Caco-2 (cell line): ENCODE measurements at regions not wholly inside any gene's neighbourhood (a gene's known extent, or its start where the extent isn't known, plus 50 kb on each side); places are given as distances from the start of the nearest gene placed in this dataset.
A peak's percentile ranks its signal among the peaks of the same experiment; 100 is the strongest.

Source experiments
- BruUV-seq: library from RNA; stranded (reverse); fragments of 400-500 nt; replicated peaks from 2 replicates; lab custom pipeline; 2021; lab: Mats Ljungman, UMichigan
- CTCF ChIA-PET: fragments of 300-600 bp; sonication (Branson Sonifier 250); formaldehyde crosslinking; loops from one replicate; lab custom pipeline; 2022; ENCODE audit warnings: antibody characterized with exemption; lab: Charles Lee
- POLR2A ChIA-PET: fragments of 300-600 bp; sonication (Branson Sonifier 250); formaldehyde crosslinking; loops from one replicate; lab custom pipeline; 2022; ENCODE audit warnings: antibody characterized with exemption; lab: Charles Lee
- DNase-seq, 2 experiments: peaks; one replicate each; pipeline versions ENCODE4 v3.0.0 to v3.0.0-alpha.2; 2020 to 2022
- H3K27me3 ChIP-seq: replicated peaks from 2 replicates; pipeline ENCODE4 v1.6.0; 2011; ENCODE audit warnings: low read length; ENCODE audit not compliant: control insufficient read depth, insufficient read depth
- H3K36me3 ChIP-seq: 2 replicates; pipeline ENCODE4 v1.5.1; 2011; ENCODE audit warnings: low read length; ENCODE audit not compliant: control insufficient read depth, insufficient read depth
- H3K4me1 ChIP-seq: fragments of 250-450 bp; sonication (Bioruptor Pico); 2 replicates; pipeline ENCODE4 v1.5.1; 2020; ENCODE audit warnings: mild to moderate bottlenecking
- H3K4me3 ChIP-seq: 2 replicates; pipeline ENCODE4 v1.5.1; 2011; ENCODE audit warnings: low read depth, mild to moderate bottlenecking, control low read depth, low read length
- H3K9me3 ChIP-seq: fragments of 250-450 bp; sonication (Bioruptor Pico); 2 replicates; pipeline ENCODE4 v1.5.1; 2020; ENCODE audit warnings: mild to moderate bottlenecking, moderate library complexity
- H3K27ac Mint-ChIP-seq: one replicate; pipeline ENCODE4 v1.8.0; 2022; ENCODE audit warnings: mixed read lengths; ENCODE audit not compliant: unreplicated experiment
- H3K27me3 Mint-ChIP-seq: one replicate; pipeline ENCODE4 v1.8.0; 2022; ENCODE audit warnings: mixed read lengths; ENCODE audit not compliant: insufficient read depth, unreplicated experiment
- H3K36me3 Mint-ChIP-seq: one replicate; pipeline ENCODE4 v1.8.0; 2022; ENCODE audit warnings: mild to moderate bottlenecking, mixed read lengths; ENCODE audit not compliant: insufficient read depth, unreplicated experiment
- H3K4me1 Mint-ChIP-seq: one replicate; pipeline ENCODE4 v1.8.0; 2022; ENCODE audit warnings: low read depth, mixed read lengths; ENCODE audit not compliant: unreplicated experiment
- H3K4me3 Mint-ChIP-seq: one replicate; pipeline ENCODE4 v1.8.0; 2022; ENCODE audit warnings: mild to moderate bottlenecking, moderate library complexity, mixed read lengths; ENCODE audit not compliant: unreplicated experiment
- H3K9me3 Mint-ChIP-seq: one replicate; pipeline ENCODE4 v1.8.0; 2022; ENCODE audit warnings: mixed read lengths; ENCODE audit not compliant: unreplicated experiment
- intact Hi-C: fragments of 100-400 bp; cut with micrococcal nuclease; formaldehyde crosslinking; loops from one replicate; pipeline ENCODE4 v1.10.0; 2022; ENCODE audit not compliant: unreplicated experiment
- TF ChIP-seq, protein P1 (sequence below), 2 experiments: fragments of 200-600 bp in 1 of 2; IDR thresholded peaks; 1 replicate in 1 of 2; 2 replicates in 1 of 2; pipeline versions ENCODE4 v1.5.1 to v1.8.0; 2011 to 2022; ENCODE audit warnings: antibody characterized with exemption in 1 of 2, control low read depth in 1 of 2, inconsistent platforms in 1 of 2, low read depth in 1 of 2, low read length in 1 of 2, mild to moderate bottlenecking in 1 of 2, moderate library complexity in 1 of 2; ENCODE audit not compliant: insufficient read depth in 1 of 2, severe bottlenecking in 1 of 2, unreplicated experiment in 1 of 2

DNA sequence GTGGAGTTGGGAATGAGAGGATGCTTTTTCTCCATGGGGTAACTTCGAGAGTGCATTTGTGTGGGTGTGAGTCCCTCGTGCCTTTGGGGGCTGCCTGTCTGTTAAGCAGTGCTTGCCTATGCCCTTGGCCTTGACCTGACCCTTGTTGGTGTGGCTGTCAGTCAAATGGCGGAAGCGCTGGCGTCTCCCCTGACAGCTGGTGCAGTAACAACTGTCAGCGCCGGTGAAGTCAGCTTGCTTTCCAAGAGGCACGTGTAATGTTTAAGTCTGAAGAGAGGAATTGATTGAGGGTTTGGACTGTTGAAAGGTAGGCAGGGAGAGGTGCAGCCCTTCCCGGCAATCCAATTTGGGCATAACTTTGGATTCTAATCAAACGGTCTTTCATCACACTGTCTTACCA lies 211.3 kb downstream of the AACS start:
- H3K27me3 ChIP-seq: no peaks in the 10 kb centered on the region
- Mint-ChIP-seq H3K27ac (no peak overlapping the region), H3K4me1 (no peaks in the 10 kb centered on the region), H3K27me3 (peaks cover 28% of the 10 kb centered on the region), H3K36me3 (no peaks in the 10 kb centered on the region), H3K4me3 (no peak overlapping the region), H3K9me3 (no peaks in the 10 kb centered on the region)
- ChIA-PET POLR2A (no interaction called here), CTCF (no interaction called here)
- H3K36me3 ChIP-seq: no peaks in the 10 kb centered on the region
- no peak overlapping the region for H3K4me3 ChIP-seq
- H3K4me1 ChIP-seq: no peaks in the 10 kb centered on the region
- intact Hi-C loops: no loop called here
- BruUV-seq: no TSS peak
- no peak for DNase-seq
- no peaks in the 10 kb centered on the region for H3K9me3 ChIP-seq
- TF ChIP-seq, protein P1, sequence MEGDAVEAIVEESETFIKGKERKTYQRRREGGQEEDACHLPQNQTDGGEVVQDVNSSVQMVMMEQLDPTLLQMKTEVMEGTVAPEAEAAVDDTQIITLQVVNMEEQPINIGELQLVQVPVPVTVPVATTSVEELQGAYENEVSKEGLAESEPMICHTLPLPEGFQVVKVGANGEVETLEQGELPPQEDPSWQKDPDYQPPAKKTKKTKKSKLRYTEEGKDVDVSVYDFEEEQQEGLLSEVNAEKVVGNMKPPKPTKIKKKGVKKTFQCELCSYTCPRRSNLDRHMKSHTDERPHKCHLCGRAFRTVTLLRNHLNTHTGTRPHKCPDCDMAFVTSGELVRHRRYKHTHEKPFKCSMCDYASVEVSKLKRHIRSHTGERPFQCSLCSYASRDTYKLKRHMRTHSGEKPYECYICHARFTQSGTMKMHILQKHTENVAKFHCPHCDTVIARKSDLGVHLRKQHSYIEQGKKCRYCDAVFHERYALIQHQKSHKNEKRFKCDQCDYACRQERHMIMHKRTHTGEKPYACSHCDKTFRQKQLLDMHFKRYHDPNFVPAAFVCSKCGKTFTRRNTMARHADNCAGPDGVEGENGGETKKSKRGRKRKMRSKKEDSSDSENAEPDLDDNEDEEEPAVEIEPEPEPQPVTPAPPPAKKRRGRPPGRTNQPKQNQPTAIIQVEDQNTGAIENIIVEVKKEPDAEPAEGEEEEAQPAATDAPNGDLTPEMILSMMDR (IDR thresholded peaks at IDR 0.05; ENCODE audit: insufficient read depth in 1 of 2, low read depth in 1 of 2, low read length in 1 of 2, severe bottlenecking in 1 of 2, unreplicated experiment in 1 of 2): no peak

DNA sequence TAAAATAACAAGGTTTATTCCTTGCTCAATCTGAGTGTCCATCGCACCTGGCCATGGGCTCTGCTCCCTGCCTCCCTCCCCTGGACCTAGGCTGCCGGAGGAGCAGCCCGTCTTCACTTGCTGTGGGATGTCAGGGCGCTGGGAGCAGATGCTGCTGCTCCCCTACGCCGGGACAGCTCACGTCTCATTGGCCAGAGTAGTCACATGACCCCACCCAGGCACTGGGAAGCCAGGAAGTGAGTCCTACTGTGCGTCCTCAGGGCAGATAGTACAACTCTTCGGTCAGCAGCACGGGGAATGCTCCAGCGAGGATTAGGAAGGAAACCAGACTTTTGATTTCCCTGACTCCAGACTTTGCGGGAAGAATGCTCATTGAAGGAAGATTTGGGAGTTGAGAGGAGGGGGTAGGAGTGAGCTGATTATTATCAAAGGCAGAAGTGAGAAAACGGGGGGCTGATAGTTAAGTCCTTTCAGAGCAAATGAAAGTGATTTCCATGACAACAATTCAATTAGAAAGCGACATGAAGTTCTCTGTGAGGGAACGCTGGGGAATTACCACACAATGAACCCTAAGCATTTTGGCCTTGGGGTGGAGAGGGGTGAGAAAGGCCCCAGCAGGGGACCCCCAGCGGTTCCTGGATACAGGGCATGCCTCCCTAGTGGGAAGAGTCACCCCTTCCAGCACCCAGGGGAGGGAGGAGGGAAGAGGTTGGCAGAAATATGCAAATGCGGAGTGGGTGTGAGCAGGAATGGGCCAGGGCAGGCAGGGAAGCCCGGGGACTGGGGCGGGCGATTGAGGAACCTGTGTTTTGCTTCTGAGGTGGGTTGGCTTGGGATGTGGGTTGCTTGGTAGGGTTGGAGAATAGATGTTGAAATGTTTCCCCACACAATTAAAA lies 215.5 kb downstream of the AACS start:
- Histone ChIP-seq H3K9me3 (no peaks in the 10 kb centered on the region), H3K36me3 (no peaks in the 10 kb centered on the region), H3K27me3 (no peaks in the 10 kb centered on the region), H3K4me3 (no peak overlapping the region), H3K4me1 (no peaks in the 10 kb centered on the region)
- peaks cover 18% of the 10 kb centered on the region for H3K27me3 Mint-ChIP-seq
- TF ChIP-seq, protein P1 (IDR thresholded peaks at IDR 0.05; ENCODE audit: insufficient read depth in 1 of 2, low read depth in 1 of 2, low read length in 1 of 2, severe bottlenecking in 1 of 2, unreplicated experiment in 1 of 2): no peak
- POLR2A ChIA-PET: no interaction called here
- no peak overlapping the region for H3K4me3 Mint-ChIP-seq
- peak in 1 of 2 experiments; percentile 5 for DNase-seq
- H3K9me3 Mint-ChIP-seq: peaks cover 10% of the 10 kb centered on the region
- intact Hi-C loops: no loop called here
- no peak overlapping the region for H3K27ac Mint-ChIP-seq
- CTCF ChIA-PET: no interaction called here
- no peaks in the 10 kb centered on the region for H3K36me3 Mint-ChIP-seq
- no TSS peak for BruUV-seq
- H3K4me1 Mint-ChIP-seq: no peaks in the 10 kb centered on the region

DNA sequence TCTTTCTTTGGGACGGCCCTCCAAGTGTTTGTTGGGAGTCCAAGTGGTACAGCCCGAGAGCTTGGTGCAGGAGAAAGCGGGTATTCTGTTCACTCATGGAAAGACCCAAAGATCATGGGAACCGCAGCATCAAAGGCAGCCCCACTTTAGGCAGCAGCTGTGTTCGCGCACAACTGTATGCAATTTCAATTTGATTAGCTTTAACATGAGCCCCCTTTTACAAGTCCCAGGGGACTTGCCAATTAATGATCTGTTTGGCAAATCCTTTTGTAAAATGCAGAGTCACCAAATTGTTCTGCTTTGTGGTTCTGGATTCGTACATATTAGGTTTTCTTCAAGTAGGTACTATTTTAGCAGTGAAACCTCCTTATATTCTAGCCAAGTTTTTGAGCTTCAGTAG lies 217.7 kb downstream of the AACS start:
- no peaks in the 10 kb centered on the region for H3K36me3 Mint-ChIP-seq
- BruUV-seq: no TSS peak
- ChIA-PET CTCF (no interaction called here), POLR2A (no interaction called here)
- peaks cover 10% of the 10 kb centered on the region for H3K9me3 Mint-ChIP-seq
- Histone ChIP-seq H3K27me3 (no peaks in the 10 kb centered on the region), H3K36me3 (no peaks in the 10 kb centered on the region), H3K4me1 (no peaks in the 10 kb centered on the region), H3K4me3 (no peak overlapping the region), H3K9me3 (no peaks in the 10 kb centered on the region)
- H3K27ac Mint-ChIP-seq: no peak overlapping the region
- H3K27me3 Mint-ChIP-seq: peaks cover 19% of the 10 kb centered on the region
- no peaks in the 10 kb centered on the region for H3K4me1 Mint-ChIP-seq
- no peak overlapping the region for H3K4me3 Mint-ChIP-seq
- DNase-seq: no peak
- TF ChIP-seq, protein P1 (IDR thresholded peaks at IDR 0.05; ENCODE audit: insufficient read depth in 1 of 2, low read depth in 1 of 2, low read length in 1 of 2, severe bottlenecking in 1 of 2, unreplicated experiment in 1 of 2): no peak
- intact Hi-C loops: no loop called here
